Sigmoid colon (tissue), 4 donors: ENCODE measurements at regions not wholly inside any gene's neighbourhood (a gene's known extent, or its start where the extent isn't known, plus 50 kb on each side); places are given as distances from the start of the nearest gene placed in this dataset.

ENCODE experiments used
- CTCF ChIP-seq, 4 experiments: fragments of 450-650 bp in 3 of 4; fragments of 200-600 bp in 1 of 4; IDR thresholded peaks; one replicate each; pipeline ENCODE4 v1.5.1; 2016 to 2019; ENCODE audit warnings: antibody characterized with exemption in 4 of 4, mild to moderate bottlenecking in 3 of 4, moderate library complexity in 2 of 4
- EP300 ChIP-seq, 4 donors: sonication (generic); formaldehyde crosslinking; IDR thresholded peaks; one replicate each; pipeline ENCODE4 v1.6.1; 2017; ENCODE audit warnings: antibody characterized with exemption in 4 of 4
- POLR2A ChIP-seq, 2 donors: fragments of 450-650 bp; IDR thresholded peaks; one replicate each; pipeline ENCODE4 v1.6.1; 2016; ENCODE audit warnings: antibody characterized with exemption in 2 of 2, mild to moderate bottlenecking in 2 of 2, moderate library complexity in 2 of 2
- POLR2AphosphoS5 ChIP-seq, 4 donors: sonication (generic); formaldehyde crosslinking; IDR thresholded peaks; one replicate each; pipeline ENCODE4 v1.6.1; 2017; ENCODE audit warnings: antibody characterized with exemption in 4 of 4

DNA sequence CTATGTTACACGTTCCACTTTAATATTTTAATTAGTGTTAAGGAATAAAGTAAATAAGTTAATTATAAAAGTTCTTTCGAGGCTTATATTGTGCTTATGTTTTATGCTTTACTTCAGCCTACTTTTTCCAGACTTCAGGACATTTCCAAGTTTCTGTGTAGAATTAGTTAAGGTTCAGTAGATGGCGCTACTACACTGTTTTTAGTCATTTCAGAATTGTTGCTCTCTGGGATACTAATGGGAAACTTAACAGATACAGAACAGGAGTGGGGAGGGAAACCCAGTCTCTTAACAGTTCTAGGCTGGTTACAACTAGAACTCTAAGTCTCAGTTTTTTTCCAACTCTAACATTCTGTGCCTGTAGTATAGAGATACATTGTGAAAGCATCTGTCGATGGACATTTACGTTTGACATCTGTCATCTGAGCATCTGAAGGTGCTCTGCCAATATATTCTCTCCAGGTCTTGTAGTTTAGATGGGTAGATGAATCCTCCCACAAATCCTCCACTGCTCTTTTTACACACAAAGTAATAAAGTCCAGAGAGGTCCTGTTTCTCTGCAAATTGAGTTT is 56.8 kb upstream of the FAM171A1 start:
- TF ChIP-seq CTCF (IDR thresholded peaks at IDR 0.05) (peak in 2 of 4 experiments; percentile 16 to 36), POLR2A (IDR thresholded peaks at IDR 0.05) (no peak), EP300 (IDR thresholded peaks at IDR 0.05) (no peak), POLR2AphosphoS5 (IDR thresholded peaks at IDR 0.05) (no peak)
